ENCODE measurements at regions not wholly inside any gene's neighbourhood (a gene's known extent, or its start where the extent isn't known, plus 50 kb on each side); places are given as distances from the start of the nearest gene placed in this dataset.

GRCh38 chr2:207236156-207236935, 70.6 kb upstream of the KLF7 start:
- DNase-seq, result no peak

GRCh38 chr2:207238831-207239701, 73.3 kb upstream of the KLF7 start:
- DNase-seq, result peak in 1 of 3 experiments; percentile 31

GRCh38 chr2:207239754-207240494, 74.2 kb upstream of the KLF7 start:
- DNase-seq, result peak in 2 of 3 experiments; percentile 21 to 46

GRCh38 chr2:207240649-207241048, 74.9 kb upstream of the KLF7 start:
- DNase-seq, result no peak

- DNase-seq, result no peak
These were observed 75.5 kb upstream of the KLF7 start for GRCh38 chr2:207241198-207241597.

- DNase-seq, result no peak
These were observed 77.9 kb upstream of the KLF7 start for GRCh38 chr2:207243601-207244000.

GRCh38 chr2:207244971-207245925, 79.5 kb upstream of the KLF7 start:
- peak in 2 of 3 experiments; percentile 3 to 25 for DNase-seq

- DNase-seq, result no peak
These were observed 83.1 kb upstream of the KLF7 start for GRCh38 chr2:207248702-207249377.

GRCh38 chr2:207251022-207251421, 85.3 kb upstream of the KLF7 start:
- no peak for DNase-seq

GRCh38 chr2:207251573-207252192, 85.9 kb upstream of the KLF7 start:
- DNase-seq, result no peak

- DNase-seq, result no peak
These were observed 86.7 kb upstream of the KLF7 start for GRCh38 chr2:207252416-207252815.

- peak; percentile 22 to 86 (median 56) for DNase-seq
These were observed 87.4 kb upstream of the KLF7 start for GRCh38 chr2:207252979-207253645.

GRCh38 chr2:207253666-207254345, 88.1 kb upstream of the KLF7 start:
- peak in 1 of 3 experiments; percentile 18 for DNase-seq

- DNase-seq, result no peak
These were observed 89.1 kb upstream of the KLF7 start for GRCh38 chr2:207254591-207255464.

GRCh38 chr2:207255565-207256470, 90.1 kb upstream of the KLF7 start:
- no peak for DNase-seq

- peak in 1 of 3 experiments; percentile 2 for DNase-seq
These were observed 90.9 kb upstream of the KLF7 start for GRCh38 chr2:207256476-207257207.

All from NCI-H1417 (cell line).